IPS-15b (cell line): ENCODE measurements at regions not wholly inside any gene's neighbourhood (a gene's known extent, or its start where the extent isn't known, plus 50 kb on each side); places are given as distances from the start of the nearest gene placed in this dataset.

Source experiments
- H3K27me3 ChIP-seq: one replicate; pipeline ENCODE4 v1.6.1; 2013; ENCODE audit warnings: low read length; ENCODE audit not compliant: control insufficient read depth, insufficient read depth
- H3K36me3 ChIP-seq: one replicate; pipeline ENCODE4 v1.6.1; 2013; ENCODE audit warnings: low read length; ENCODE audit not compliant: control insufficient read depth, insufficient read depth
- H3K4me1 ChIP-seq: one replicate; pipeline ENCODE4 v1.6.1; 2013; ENCODE audit warnings: mild to moderate bottlenecking, low read length; ENCODE audit not compliant: control insufficient read depth, insufficient read depth
- H3K4me3 ChIP-seq: one replicate; pipeline ENCODE4 v1.5.1; 2013; ENCODE audit warnings: low read depth, low read length
- H3K9ac ChIP-seq: one replicate; pipeline ENCODE4 v1.6.1; 2013; ENCODE audit warnings: low read depth, mild to moderate bottlenecking, low read length
- H3K9me3 ChIP-seq: one replicate; pipeline ENCODE4 v1.6.1; 2013; ENCODE audit warnings: mild to moderate bottlenecking, low read length; ENCODE audit not compliant: control insufficient read depth, insufficient read depth

DNA sequence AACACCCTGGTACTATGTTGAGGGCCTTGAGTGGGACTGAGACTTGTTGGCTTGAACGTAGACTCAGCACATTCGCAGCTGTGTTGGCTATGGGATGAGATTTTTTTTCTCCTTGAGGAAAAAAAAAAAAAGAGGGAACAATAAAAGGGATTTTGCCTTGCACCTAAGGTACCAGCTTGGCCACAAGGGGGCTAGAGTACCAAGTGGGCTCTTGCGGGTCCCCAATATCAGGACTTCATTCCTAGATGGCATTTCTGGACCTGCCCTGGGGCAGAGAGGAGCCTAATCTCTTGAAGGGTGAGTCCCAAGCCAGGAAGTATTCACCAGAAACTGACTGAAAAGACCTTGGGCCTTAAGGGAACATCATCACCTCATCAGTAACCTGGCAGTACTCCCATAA is 1083.6 kb upstream of the PHF14 start:
- Histone ChIP-seq H3K4me1 (no peaks in the 10 kb centered on the region), H3K36me3 (no peaks in the 10 kb centered on the region), H3K9ac (no peak overlapping the region), H3K9me3 (no peaks in the 10 kb centered on the region), H3K4me3 (no peak overlapping the region), H3K27me3 (no peaks in the 10 kb centered on the region)

DNA sequence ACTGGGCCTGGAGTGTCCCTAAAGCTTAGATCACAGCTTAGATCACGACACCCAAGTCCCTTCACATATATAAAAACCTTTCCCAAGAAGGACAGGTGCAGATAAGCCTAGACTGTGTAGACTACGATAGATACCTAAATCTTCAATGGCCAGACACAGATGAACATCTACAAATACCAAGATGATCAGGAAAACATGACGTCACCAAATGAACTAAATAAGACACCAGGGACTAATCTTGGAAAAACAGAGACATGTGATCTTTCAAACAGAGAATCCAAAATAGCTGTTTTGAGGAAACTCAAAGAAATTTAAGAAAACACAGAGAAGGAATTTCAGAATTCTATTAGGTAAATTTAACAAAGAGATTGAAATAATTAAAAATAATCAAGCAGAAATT is 1082.6 kb upstream of the PHF14 start:
- H3K9ac ChIP-seq: no peak overlapping the region
- no peaks in the 10 kb centered on the region for H3K4me1 ChIP-seq
- H3K36me3 ChIP-seq: no peaks in the 10 kb centered on the region
- no peaks in the 10 kb centered on the region for H3K27me3 ChIP-seq
- H3K4me3 ChIP-seq: no peak overlapping the region
- no peaks in the 10 kb centered on the region for H3K9me3 ChIP-seq

DNA sequence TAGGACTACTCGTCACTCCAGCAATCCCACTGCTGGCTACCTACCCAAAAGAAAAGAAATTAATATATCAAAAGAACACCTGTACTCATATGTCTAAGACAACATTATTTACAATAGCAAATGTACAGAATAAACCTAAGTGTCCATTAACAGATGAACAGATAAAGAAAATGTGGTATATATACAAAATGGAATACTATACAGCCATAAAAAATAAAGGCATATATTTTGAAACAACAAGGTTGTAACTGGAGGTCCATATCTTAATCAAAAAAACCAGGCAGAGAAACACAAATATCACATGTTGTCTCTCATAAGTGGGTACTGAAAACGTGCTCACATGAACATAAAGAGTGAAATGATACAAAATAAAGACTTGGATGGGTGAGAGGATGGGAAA is 1073.3 kb upstream of the PHF14 start:
- Histone ChIP-seq H3K4me1 (no peaks in the 10 kb centered on the region), H3K9me3 (no peaks in the 10 kb centered on the region)

DNA sequence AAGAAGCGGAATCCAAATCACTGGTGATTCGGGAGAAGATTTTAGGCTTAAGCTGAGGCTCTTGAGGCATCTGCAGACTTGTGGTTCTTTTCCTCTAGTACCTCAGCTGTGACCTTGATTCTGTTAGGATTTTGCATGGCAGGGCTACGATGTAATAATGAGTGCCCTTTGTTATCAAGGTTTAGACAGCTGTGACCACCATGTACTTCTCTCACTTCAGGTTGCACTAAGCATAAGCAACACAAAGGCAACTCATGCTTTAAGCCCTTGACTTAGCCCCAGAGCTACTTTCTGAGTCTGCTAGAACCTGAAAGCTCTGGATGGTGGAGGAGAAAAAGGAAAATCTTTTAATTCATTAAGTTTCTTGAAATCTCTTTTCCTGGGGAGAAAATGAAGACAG is 1052.3 kb upstream of the PHF14 start:
- H3K36me3 ChIP-seq: no peaks in the 10 kb centered on the region
- no peaks in the 10 kb centered on the region for H3K27me3 ChIP-seq
- H3K9ac ChIP-seq: no peak overlapping the region
- no peak overlapping the region for H3K4me3 ChIP-seq
- peaks cover 3% of the 10 kb centered on the region for H3K4me1 ChIP-seq
- H3K9me3 ChIP-seq: no peaks in the 10 kb centered on the region

More for the DNA sequence above, 1073.3 kb upstream of the PHF14 start:
- Histone ChIP-seq H3K9ac (no peak overlapping the region), H3K4me3 (no peak overlapping the region), H3K27me3 (no peaks in the 10 kb centered on the region), H3K36me3 (no peaks in the 10 kb centered on the region)

DNA sequence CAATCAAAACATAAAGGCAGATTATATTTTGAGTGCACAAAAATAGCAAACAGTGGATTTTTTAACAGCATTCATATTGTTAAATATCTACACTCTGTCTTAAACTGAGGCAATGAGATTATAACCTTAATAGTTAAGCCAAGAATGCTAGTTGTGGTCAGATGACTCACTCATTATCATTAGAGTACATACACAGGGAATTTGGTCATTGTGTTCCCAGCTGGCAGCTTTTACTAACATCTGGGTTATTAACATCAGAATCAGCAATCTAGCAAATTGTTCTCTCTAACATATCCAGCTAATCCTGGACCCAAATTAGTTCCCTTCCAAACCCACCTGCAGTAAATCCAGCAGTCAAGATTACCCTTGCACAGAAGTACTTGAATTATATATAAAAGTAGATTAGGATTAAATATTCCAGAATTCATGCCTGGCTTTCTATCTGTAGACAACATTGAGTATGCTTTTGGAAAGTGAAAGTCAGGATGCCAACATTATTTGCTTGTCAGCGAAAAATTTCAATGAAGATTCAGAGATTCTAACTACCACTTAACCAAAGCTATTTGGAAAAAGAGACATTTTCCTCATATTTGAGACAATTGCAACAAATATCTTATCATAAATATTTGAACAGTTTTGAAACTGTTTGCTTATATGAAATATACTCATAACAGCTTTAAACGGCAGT is 1035.6 kb upstream of the PHF14 start:
- H3K4me3 ChIP-seq: peak overlapping the region; percentile 23
- H3K9me3 ChIP-seq: no peaks in the 10 kb centered on the region
- H3K36me3 ChIP-seq: no peaks in the 10 kb centered on the region
- peaks cover 18% of the 10 kb centered on the region for H3K4me1 ChIP-seq
- H3K27me3 ChIP-seq: no peaks in the 10 kb centered on the region
- no peak overlapping the region for H3K9ac ChIP-seq

DNA sequence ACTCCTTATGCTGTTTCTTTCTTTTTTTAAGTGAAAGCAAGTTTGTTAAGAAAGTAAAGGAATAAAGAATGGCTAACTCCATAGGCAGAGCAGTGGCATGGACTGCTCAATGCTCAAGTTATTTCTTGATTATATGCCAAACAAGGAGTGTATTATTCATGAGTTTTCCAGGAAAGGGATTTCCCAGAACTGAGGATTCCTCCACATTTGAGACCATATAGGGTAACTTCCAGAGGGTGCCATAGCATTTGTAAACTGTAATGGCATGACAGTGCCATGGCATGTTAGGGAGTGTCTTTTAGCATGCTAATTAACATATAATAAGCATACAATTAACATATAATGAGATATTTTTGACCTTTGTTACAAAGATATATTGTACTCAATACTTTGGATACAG is 1034.5 kb upstream of the PHF14 start:
- Histone ChIP-seq H3K9me3 (no peaks in the 10 kb centered on the region), H3K36me3 (no peaks in the 10 kb centered on the region), H3K9ac (no peak overlapping the region), H3K4me3 (no peak overlapping the region), H3K4me1 (peaks cover 18% of the 10 kb centered on the region), H3K27me3 (no peaks in the 10 kb centered on the region)

DNA sequence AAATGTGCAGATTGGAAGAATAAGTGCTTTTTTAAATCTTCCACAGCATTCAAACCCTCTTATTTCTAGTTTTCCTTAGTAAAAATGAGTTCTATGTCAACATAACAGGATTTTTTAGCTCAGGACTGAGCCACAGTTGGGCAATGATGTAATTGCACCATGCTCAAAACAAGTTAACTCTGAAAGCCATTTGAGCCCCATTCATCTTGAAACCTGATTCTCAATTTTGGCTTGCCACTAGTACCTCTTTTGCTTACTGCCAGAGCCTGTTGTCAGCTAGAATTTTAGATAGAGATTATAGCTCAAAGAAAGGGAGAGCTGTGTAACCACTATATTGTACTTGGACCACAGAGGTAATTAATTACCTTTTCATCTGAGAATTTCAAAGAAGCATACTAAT is 1028.5 kb upstream of the PHF14 start:
- peaks cover 4% of the 10 kb centered on the region for H3K4me1 ChIP-seq
- no peaks in the 10 kb centered on the region for H3K27me3 ChIP-seq
- no peaks in the 10 kb centered on the region for H3K36me3 ChIP-seq
- no peak overlapping the region for H3K4me3 ChIP-seq
- H3K9ac ChIP-seq: no peak overlapping the region
- H3K9me3 ChIP-seq: no peaks in the 10 kb centered on the region

DNA sequence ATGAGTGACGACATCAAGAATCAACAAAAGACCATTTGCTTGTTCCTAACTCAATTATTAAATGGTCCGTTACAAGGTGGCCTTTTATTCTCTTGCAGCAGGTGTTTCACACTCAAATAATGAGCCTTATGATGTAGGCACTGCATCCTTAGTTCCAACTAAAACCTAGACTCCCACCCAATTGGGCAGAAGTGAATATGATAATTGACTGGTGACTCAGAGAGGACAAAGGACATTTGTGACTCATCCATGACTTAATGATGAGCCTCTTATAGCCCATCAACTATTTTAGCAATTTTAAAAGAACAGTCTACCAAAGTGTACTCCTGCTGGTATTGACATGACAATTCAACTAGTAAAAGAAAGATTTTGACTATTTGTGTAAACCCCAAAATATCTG is 1027.8 kb upstream of the PHF14 start:
- peaks cover 4% of the 10 kb centered on the region for H3K4me1 ChIP-seq
- no peaks in the 10 kb centered on the region for H3K36me3 ChIP-seq
- no peaks in the 10 kb centered on the region for H3K9me3 ChIP-seq
- no peak overlapping the region for H3K9ac ChIP-seq
- H3K4me3 ChIP-seq: no peak overlapping the region
- no peaks in the 10 kb centered on the region for H3K27me3 ChIP-seq

DNA sequence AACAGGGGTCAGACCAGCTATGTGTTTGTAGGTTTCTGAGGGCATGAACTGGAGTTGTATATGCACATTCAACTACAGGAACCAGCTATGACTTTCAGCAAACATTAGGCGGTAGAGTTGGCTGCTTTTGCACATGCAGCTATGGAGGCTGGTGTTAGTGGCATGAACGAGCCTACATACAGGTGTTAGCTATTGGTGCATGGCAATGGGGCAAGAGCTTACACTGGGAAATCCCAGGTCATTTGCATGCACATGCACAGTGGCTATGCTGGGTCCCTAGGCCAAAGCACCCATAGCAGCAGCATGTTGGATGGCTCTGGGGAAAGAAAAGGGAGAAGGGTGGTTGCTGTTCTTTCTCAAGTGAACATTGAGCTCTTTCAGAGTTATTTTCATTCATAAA is 1018.5 kb upstream of the PHF14 start:
- H3K9me3 ChIP-seq: no peaks in the 10 kb centered on the region
- H3K4me1 ChIP-seq: no peaks in the 10 kb centered on the region
- no peak overlapping the region for H3K4me3 ChIP-seq
- no peak overlapping the region for H3K9ac ChIP-seq
- H3K36me3 ChIP-seq: no peaks in the 10 kb centered on the region
- no peaks in the 10 kb centered on the region for H3K27me3 ChIP-seq

DNA sequence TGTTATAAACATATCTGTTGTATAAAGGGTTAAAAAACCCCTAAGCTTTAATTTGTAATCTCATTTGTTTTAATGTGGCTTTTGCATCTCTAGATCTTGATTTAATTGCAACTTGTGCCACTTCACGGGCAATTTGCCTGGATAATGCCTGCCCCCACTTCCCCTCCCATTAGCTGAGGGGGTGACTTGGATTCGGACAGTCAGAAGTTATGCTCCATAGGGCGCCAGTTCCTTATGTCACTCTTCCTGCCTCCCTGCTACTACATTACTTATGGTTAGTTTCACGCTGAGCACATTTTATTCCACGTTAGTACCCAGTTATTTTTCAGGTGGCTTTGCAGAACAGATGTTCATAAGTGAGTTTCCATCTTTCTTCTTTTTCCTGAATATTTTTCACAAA is 1015.2 kb upstream of the PHF14 start:
- no peaks in the 10 kb centered on the region for H3K9me3 ChIP-seq
- no peak overlapping the region for H3K4me3 ChIP-seq
- no peak overlapping the region for H3K9ac ChIP-seq
- H3K36me3 ChIP-seq: no peaks in the 10 kb centered on the region
- H3K27me3 ChIP-seq: no peaks in the 10 kb centered on the region
- no peaks in the 10 kb centered on the region for H3K4me1 ChIP-seq

DNA sequence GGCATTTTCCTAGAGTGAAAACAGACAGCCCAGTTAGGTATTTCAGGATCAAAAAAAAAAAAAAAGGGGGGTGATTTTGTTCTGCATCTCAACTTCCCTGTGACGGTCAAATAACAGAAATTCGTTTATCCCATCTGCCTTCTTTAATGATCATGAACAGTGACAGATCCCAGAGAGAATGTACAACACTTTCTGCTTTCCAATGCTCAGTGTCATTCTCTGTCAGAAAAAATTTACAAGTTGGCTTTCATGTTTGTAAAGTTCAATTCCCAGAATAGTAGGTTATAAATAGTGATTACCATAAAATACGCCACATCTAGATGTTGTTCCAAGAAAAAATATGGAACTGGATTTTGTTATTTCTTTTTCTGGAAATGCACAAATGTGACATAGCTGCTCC is 1013.2 kb upstream of the PHF14 start:
- Histone ChIP-seq H3K4me3 (no peak overlapping the region), H3K9me3 (no peaks in the 10 kb centered on the region), H3K27me3 (no peaks in the 10 kb centered on the region), H3K9ac (no peak overlapping the region), H3K4me1 (no peaks in the 10 kb centered on the region), H3K36me3 (no peaks in the 10 kb centered on the region)

DNA sequence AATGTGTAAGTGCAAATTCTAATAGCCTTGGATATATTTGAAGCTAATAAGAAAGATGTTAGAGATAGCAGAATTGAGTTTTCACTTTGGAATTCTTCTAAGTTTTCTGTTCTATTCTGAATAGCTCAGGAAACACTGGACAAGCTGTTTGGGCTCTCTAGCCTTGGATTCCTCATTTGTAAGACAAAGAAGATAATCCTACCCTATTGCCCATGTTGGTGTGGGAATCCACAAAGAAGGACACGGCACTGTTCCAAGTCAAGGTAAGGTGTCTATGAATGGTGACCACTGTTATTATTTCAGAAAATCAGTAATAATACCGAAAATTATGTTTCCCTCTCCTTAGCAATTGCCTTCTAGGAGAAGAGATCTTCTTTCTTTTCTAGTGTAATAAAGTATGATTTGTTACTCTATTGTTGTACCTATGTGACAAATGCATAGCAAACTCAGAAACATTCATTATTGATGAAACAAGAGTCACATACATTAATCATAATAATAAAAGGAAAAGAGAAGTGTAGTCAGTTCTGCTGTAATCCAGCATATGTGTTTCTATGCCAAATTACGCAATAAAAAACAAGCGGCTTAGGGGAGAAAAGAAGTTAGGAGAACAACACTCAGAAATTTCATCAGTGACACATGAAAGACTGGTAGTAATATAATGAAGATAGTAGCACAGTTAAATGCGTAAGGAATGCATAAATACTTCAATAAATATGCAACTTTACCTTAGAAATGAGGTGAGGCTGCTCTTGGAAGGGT is 1012.3 kb upstream of the PHF14 start:
- no peaks in the 10 kb centered on the region for H3K27me3 ChIP-seq
- H3K4me1 ChIP-seq: no peaks in the 10 kb centered on the region
- no peaks in the 10 kb centered on the region for H3K36me3 ChIP-seq
- H3K9ac ChIP-seq: no peak overlapping the region
- H3K4me3 ChIP-seq: no peak overlapping the region
- H3K9me3 ChIP-seq: no peaks in the 10 kb centered on the region
